ENCODE measurements at regions not wholly inside any gene's neighbourhood (a gene's known extent, or its start where the extent isn't known, plus 50 kb on each side); places are given as distances from the start of the nearest gene placed in this dataset.

- TF ChIP-seq REST (IDR thresholded peaks at IDR 0.05; ENCODE audit: low read depth) (no peak), CBX3 (IDR thresholded peaks at IDR 0.05; ENCODE audit: low read depth) (no peak), EGR1 (IDR thresholded peaks at IDR 0.05; ENCODE audit: low read depth) (no peak), EZH2 (IDR thresholded peaks at IDR 0.05) (no peak), POLR2A (IDR thresholded peaks at IDR 0.05; ENCODE audit: borderline replicate concordance, extremely low read depth, insufficient read depth, insufficient read length) (no peak), ZFX (IDR thresholded peaks at IDR 0.05) (no peak)
Observed at GRCh38 chr7:84848219-84848973, 338.5 kb downstream of the SEMA3D start (continued).

- H3K9me2 ChIP-seq (ENCODE audit: insufficient read depth): no peaks in the 10 kb centered on the region
- ChIA-PET RAD21 (ENCODE audit: low non-redundant PET in 1 of 2, low total read pairs in 2 of 2, uncharacterized antibody in 2 of 2, unreplicated experiment in 2 of 2) (no interaction called here), CTCF (no interaction called here), POLR2A (interaction anchor here (0.6 kb wide), 1 partner anchor 31 kb away, joined by 4 read pairs; no protein-coding TSS in a partner anchor)
- no peaks in the 10 kb centered on the region for H3K36me3 ChIP-seq (ENCODE audit: control insufficient read depth in 1 of 2, insufficient read depth in 2 of 2, low read length in 2 of 2)
- no peaks in the 10 kb centered on the region for H3K9me3 ChIP-seq (ENCODE audit: control insufficient read depth in 1 of 2, insufficient read depth in 1 of 2, low read depth in 1 of 2, low read length in 2 of 2)
- H3K79me2 ChIP-seq (ENCODE audit: insufficient read depth, low read length): no peaks in the 10 kb centered on the region
- ATAC-seq (no peak), DNase-seq (ENCODE audit: low read depth, low spot score) (no peak)
- no peak overlapping the region for H3K27ac ChIP-seq (ENCODE audit: low read depth, low read length)
- no peaks in the 10 kb centered on the region for H3K27me3 ChIP-seq (ENCODE audit: insufficient read depth, low read length)
- H3K4me2 ChIP-seq (ENCODE audit: low read length): no peak overlapping the region
- no TSS peak for BruUV-seq (replicated peaks)
- intact Hi-C loops (cut with micrococcal nuclease): no loop called here
- H2AFZ ChIP-seq (ENCODE audit: low read depth, low read length, poor library complexity, severe bottlenecking): no peak overlapping the region
- no peaks in the 10 kb centered on the region for H3K4me1 ChIP-seq (ENCODE audit: control insufficient read depth in 1 of 2, insufficient read depth in 2 of 2, low read length in 2 of 2)
- TF ChIP-seq EGR1 (IDR thresholded peaks at IDR 0.05; ENCODE audit: low read depth): no peak
- no peak for TF ChIP-seq ZNF274 (IDR thresholded peaks at IDR 0.05; ENCODE audit: low read depth, low read length)
- TF ChIP-seq ZBTB33 (IDR thresholded peaks at IDR 0.05; ENCODE audit: extremely low read depth, insufficient replicate concordance, low read length): no peak
- no peak for TF ChIP-seq TCF7L2 (IDR thresholded peaks at IDR 0.05; ENCODE audit: borderline replicate concordance, extremely low read depth, insufficient read depth, insufficient read length)
- TF ChIP-seq RAD21 (IDR thresholded peaks at IDR 0.05; ENCODE audit: low read depth): no peak
- no peak for TF ChIP-seq FOSL1 (IDR thresholded peaks at IDR 0.05; ENCODE audit: low read depth)
- H4K20me1 ChIP-seq (ENCODE audit: insufficient read depth): no peaks in the 10 kb centered on the region
- no peak overlapping the region for H3K4me3 ChIP-seq (replicated peaks in 1 of 2; ENCODE audit: low read depth in 1 of 2, low read length in 2 of 2)
- H3K9ac ChIP-seq (ENCODE audit: low read length): no peak overlapping the region
Observed at GRCh38 chr7:84847790-84848189, 339.1 kb downstream of the SEMA3D start.

All from HCT116 (cell line).